ENCODE measurements at regions not wholly inside any gene's neighbourhood (a gene's known extent, or its start where the extent isn't known, plus 50 kb on each side); places are given as distances from the start of the nearest gene placed in this dataset.

DNA sequence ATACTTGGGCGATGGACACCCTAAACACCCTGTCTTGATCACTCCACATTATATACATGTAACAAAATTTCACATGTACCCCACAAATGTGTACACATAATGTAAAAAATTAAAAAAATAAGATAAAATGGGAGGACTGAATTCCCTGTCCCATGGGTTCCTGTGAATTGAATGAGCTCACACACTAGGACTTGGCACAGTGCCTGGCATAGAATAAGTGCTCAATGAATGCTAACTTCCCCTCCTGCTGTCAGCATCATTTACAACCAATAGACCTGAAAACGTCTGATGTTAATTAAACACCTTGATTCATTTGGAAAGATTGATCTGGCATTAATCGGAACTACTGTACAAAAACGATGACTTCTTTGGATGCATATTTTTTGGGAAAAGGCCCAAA lies 117.3 kb upstream of the ZNF438 start (continued):
- TF ChIP-seq ZBTB2 (CRISPR knock-in tag; IDR thresholded peaks at IDR 0.05; ENCODE audit: low read depth) (no peak), FOSL1 (CRISPR knock-in tag; IDR thresholded peaks at IDR 0.05; ENCODE audit: borderline replicate concordance) (no peak), JUND (CRISPR knock-in tag; IDR thresholded peaks at IDR 0.05) (no peak)

- no peak overlapping the region for H3K4me3 ChIP-seq (replicated peaks in 1 of 3; ENCODE audit: insufficient read depth in 1 of 3, low read depth in 2 of 3, low read length in 3 of 3)
- no peaks in the 10 kb centered on the region for H3K79me2 ChIP-seq (ENCODE audit: insufficient read depth, low read length)
- no peak for ATAC-seq
- H3K9ac ChIP-seq (ENCODE audit: insufficient read depth, low read depth, low read length), result no peak overlapping the region
- no TSS peak for BruUV-seq (replicated peaks)
- ChIA-PET POLR2A (no interaction called here), CTCF (ENCODE audit: low intra/inter-chr PET ratio, low total read pairs) (no interaction called here)
- H3K4me1 ChIP-seq (ENCODE audit: insufficient read depth, low read length), result no peaks in the 10 kb centered on the region
- TF ChIP-seq ZBTB2 (CRISPR knock-in tag; IDR thresholded peaks at IDR 0.05; ENCODE audit: low read depth), result no peak
- peak; percentile 52; the same call in 1 of the 2 replicates for TF ChIP-seq CREB1 (IDR thresholded peaks at IDR 0.05)
- no peak for TF ChIP-seq CREB1 (CRISPR knock-in tag; IDR thresholded peaks at IDR 0.05)
- no peak for TF ChIP-seq ZC3H13 (CRISPR knock-in tag; IDR thresholded peaks at IDR 0.05)
- no peaks in the 10 kb centered on the region for H4K20me1 ChIP-seq (ENCODE audit: insufficient read depth, low read length)
- H3K4me2 ChIP-seq (ENCODE audit: low read depth, low read length), result no peak overlapping the region
- peaks cover 0 to 18% of the 10 kb centered on the region in 2 experiments; a peak in 3 of 5 replicates for H3K27me3 ChIP-seq (ENCODE audit: control insufficient read depth in 1 of 2, insufficient read depth in 2 of 2, low read length in 2 of 2)
- DNase-seq (ENCODE audit: low spot score), result no peak
- 26% methylated on average over 8 of the region's 8 CpGs for WGBS (ENCODE audit: low lambda C conversion rate)
- no peak for FAIRE-seq
- H3K27ac ChIP-seq (ENCODE audit: extremely low read length, insufficient read depth, low read length), result no peak overlapping the region
- H2AFZ ChIP-seq (ENCODE audit: low read length), result no peak overlapping the region
- in situ Hi-C loops (cut with HindIII; ENCODE audit: extremely low pct_ligation_motif_present, low pct_unique_long_range_greater_than_20kb), result no loop called here
- no peaks in the 10 kb centered on the region for H3K9me3 ChIP-seq (ENCODE audit: low read length)
- intact Hi-C loops (cut with micrococcal nuclease; ENCODE audit: unreplicated experiment), result no loop called here
- H3K36me3 ChIP-seq (replicated peaks in 1 of 2; ENCODE audit: control insufficient read depth in 1 of 2, insufficient read depth in 2 of 2, low read length in 2 of 2), result no peaks in the 10 kb centered on the region
These were observed 118.3 kb upstream of the ZNF438 start for GRCh38 chr10:31149835-31150512.
